NB4 (cell line): ENCODE measurements at regions not wholly inside any gene's neighbourhood (a gene's known extent, or its start where the extent isn't known, plus 50 kb on each side); places are given as distances from the start of the nearest gene placed in this dataset.

Experiments used
- DNase-seq: peaks from one replicate; pipeline ENCODE4 v3.0.0; 2010; ENCODE audit warnings: low read depth
- H3K4me3 ChIP-seq: one replicate; pipeline ENCODE4 v1.5.1; 2011; ENCODE audit warnings: mild to moderate bottlenecking, low read depth, low read length, moderate library complexity
- MYC ChIP-seq: IDR thresholded peaks from 2 replicates; pipeline ENCODE4 v1.6.1; 2011; ENCODE audit warnings: low read depth, low read length
- POLR2A ChIP-seq: IDR thresholded peaks from 2 replicates; pipeline ENCODE4 v1.6.1; 2011; ENCODE audit warnings: mild to moderate bottlenecking; ENCODE audit not compliant: insufficient read length; ENCODE audit errors: extremely low read depth
- TF ChIP-seq, protein P1 (sequence below): IDR thresholded peaks from one replicate; pipeline ENCODE4 v1.5.1; 2012; ENCODE audit warnings: low read depth, low read length
- TF ChIP-seq, protein P2 (sequence below): IDR thresholded peaks from 2 replicates; pipeline ENCODE4 v1.6.1; 2011; ENCODE audit warnings: low read depth, low read length

DNA sequence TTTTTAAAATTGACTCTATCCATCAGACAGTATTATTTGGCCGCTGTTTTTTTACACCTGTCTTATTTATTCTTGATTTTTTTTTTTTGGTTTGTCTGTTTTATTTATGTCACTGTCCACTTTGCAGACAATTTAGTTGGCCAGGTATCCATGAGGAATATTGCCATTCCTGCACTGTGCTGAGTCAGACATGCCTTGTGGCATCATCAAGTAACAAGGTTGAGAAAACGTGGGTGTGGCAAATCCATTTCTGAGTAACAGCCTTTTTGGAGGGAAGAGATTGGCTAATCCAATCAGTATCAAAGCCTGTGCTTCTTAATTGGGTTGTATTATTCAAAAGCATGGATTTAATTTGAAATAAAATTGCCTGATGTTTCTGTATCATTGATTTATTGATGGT, 463.1 kb downstream of the USP25 start:
- TF ChIP-seq, protein P1, sequence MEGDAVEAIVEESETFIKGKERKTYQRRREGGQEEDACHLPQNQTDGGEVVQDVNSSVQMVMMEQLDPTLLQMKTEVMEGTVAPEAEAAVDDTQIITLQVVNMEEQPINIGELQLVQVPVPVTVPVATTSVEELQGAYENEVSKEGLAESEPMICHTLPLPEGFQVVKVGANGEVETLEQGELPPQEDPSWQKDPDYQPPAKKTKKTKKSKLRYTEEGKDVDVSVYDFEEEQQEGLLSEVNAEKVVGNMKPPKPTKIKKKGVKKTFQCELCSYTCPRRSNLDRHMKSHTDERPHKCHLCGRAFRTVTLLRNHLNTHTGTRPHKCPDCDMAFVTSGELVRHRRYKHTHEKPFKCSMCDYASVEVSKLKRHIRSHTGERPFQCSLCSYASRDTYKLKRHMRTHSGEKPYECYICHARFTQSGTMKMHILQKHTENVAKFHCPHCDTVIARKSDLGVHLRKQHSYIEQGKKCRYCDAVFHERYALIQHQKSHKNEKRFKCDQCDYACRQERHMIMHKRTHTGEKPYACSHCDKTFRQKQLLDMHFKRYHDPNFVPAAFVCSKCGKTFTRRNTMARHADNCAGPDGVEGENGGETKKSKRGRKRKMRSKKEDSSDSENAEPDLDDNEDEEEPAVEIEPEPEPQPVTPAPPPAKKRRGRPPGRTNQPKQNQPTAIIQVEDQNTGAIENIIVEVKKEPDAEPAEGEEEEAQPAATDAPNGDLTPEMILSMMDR, result no peak
- DNase-seq, result no peak

DNA sequence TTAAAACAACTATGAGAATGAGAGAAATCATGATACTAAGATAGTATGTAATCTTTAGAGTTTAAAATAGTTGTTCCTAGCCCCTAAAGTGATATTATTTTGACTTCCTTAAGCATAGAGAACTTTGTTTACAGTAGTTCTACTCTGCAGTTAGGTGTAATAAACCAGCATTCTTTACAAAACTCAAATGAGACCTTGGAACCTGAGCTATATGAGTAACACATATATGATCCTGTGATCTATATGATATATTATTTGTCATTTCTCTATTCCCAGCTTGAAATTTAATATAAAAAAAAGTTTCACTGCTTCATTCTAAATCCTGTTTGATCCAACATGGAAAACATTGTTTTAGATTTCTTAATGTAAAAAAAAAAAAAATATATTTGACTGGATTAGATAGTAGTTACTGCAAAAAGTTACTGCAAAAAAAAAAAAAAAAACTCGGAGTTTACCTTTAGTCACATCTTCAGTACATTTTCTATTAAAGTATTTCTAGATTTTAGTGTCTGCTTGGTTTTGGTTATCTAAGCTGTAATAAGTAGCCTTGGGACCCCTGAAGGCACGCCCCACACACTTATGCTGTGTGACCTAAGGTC, 463.8 kb downstream of the USP25 start:
- TF ChIP-seq, protein P1, result no peak
- TF ChIP-seq MYC, result no peak
- no peak for TF ChIP-seq POLR2A
- TF ChIP-seq, protein P2, sequence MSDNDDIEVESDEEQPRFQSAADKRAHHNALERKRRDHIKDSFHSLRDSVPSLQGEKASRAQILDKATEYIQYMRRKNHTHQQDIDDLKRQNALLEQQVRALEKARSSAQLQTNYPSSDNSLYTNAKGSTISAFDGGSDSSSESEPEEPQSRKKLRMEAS, result no peak
- H3K4me3 ChIP-seq, result no peak overlapping the region
- DNase-seq, result no peak

More for the DNA sequence above, 463.1 kb downstream of the USP25 start:
- H3K4me3 ChIP-seq, result no peak overlapping the region

DNA sequence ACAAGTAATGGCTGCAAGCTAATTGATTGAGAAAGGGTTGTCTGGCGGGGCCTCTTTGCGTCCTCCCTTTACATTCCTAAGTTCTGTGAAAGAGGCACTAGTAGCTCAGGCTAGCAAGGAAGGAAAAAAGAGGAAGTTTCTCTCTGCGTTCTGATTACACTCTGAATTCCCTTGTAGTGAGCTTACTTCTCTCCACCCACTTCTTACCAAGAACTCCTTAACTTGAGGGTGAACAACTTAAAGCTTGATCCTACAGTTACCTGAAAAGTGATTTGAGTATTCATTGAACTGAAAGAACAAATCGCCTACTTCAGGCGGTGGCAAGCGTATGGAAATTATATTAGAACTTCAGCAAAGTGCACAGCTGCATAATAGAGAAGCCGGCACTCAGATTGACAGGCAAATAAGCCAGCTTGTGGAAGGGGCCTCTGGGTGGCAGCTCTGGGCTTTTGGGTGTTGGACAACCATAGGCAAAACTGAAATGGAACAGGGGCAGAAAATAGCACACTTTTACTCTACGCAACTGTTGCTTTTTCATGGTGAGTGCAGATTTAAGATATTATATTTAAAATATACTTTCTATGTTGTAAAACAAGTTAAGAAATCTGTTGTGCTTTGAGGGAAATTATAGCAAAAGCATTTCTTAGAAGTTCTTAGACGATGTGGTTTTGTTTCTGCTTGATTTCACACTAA, 464.5 kb downstream of the USP25 start:
- DNase-seq, result peak; percentile 80
- TF ChIP-seq MYC (no peak), POLR2A (no peak)
- TF ChIP-seq, protein P2, result no peak
- TF ChIP-seq, protein P1, result no peak
- no peak overlapping the region for H3K4me3 ChIP-seq

DNA sequence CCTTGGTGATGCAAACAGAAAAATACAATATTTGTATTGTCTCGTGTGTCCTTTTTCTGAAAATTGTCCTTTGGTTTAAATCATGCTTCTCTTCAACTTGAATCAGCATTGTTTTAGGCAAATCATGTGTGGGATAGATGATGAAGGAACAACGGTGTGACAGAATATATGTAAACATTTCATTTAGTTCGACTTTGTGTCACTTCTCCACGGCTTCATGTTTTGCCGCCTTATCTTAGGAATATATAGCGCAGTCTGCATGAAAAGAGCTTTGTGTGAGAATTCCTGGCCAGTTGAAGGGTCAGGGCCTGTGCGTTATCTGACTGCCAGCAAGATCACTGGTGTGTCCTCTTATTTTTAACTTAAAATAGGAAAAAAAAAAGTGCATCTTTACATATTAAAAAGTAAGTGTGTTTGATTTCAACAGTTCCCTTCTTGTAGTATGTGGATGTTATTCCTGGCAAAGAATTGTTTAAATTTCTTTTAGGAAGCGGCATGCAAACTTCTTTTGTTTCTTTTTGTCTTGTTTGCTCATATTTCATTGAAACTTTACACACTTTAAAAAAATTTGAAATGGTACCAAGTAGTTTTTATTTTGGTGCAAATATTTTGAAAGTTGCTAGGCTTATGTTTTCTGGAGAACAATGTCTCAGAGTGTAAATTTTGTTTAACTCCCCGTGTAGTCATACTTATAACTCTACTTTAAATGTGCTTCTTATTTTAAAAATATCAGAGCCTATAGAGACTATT, 465.2 kb downstream of the USP25 start:
- DNase-seq, result no peak
- H3K4me3 ChIP-seq, result no peak overlapping the region
- TF ChIP-seq, protein P2, result no peak
- no peak for TF ChIP-seq MYC

DNA sequence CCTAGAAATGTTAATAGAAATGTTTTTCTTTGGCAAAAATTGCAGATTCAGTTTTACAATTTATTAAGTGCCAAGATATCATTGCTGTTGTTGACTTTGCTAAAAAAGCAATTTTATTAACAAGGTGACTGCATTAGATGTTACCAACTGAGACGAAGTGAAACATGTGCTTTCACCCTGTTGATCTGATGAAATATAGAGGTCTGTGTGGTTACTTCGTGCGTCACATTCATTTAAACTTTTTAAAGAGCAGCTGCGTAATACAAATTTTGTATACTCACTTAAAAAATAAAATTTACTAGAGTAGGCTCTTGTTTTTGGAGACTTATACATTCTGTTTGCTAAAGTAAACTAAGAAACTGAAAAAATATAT, 465.7 kb downstream of the USP25 start:
- DNase-seq, result no peak
- no peak overlapping the region for H3K4me3 ChIP-seq
- TF ChIP-seq, protein P1, result no peak
- TF ChIP-seq, protein P2, result peak; percentile 73
- TF ChIP-seq MYC, result peak; percentile 19; the same call in 1 of the 2 replicates

DNA sequence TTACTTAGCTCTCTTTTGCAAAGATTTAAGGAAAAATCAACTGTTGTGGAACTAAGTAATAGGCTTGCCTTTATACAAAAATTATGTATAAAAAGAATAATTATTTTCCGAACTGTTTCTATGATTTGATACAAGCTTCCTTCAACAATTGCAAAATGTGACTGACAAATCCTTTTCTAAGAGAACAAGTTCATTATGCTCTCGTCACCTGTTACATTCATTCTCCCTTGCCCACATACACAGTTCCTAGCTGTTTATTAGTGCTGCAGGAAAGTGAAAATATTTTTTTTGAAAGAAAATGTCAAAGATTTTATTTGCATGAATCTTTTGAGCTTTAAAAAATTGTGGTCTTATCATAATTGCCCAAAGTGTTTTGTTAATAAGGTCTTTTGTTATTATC, 466.2 kb downstream of the USP25 start:
- DNase-seq, result no peak
- TF ChIP-seq, protein P1, result no peak
- TF ChIP-seq POLR2A (no peak), MYC (no peak)
- TF ChIP-seq, protein P2, result no peak
- no peak overlapping the region for H3K4me3 ChIP-seq
